H4 (cell line): ENCODE measurements at regions not wholly inside any gene's neighbourhood (a gene's known extent, or its start where the extent isn't known, plus 50 kb on each side); places are given as distances from the start of the nearest gene placed in this dataset.
"Not testable (repeated sequence)": the region's sequence is repeated elsewhere in the genome, so short reads cannot be mapped to it uniquely, and the experiment has no call there.

Experiments
- DNase-seq: peaks from one replicate; pipeline ENCODE4 v3.0.0-alpha.2; 2015; ENCODE audit warnings: low spot score

GRCh38 chr13:62544928-62545327 lies 1129.3 kb upstream of the PCDH20 start:
- DNase-seq, result no peak

GRCh38 chr13:62537593-62537992 lies 1121.9 kb upstream of the PCDH20 start:
- DNase-seq, result no peak

- no peak for DNase-seq
These were observed 1110.0 kb upstream of the PCDH20 start for GRCh38 chr13:62525652-62526051.

GRCh38 chr13:62524498-62524897 lies 1108.8 kb upstream of the PCDH20 start:
- DNase-seq, result no peak

GRCh38 chr13:62524061-62524460 lies 1108.4 kb upstream of the PCDH20 start:
- no peak for DNase-seq

DNA sequence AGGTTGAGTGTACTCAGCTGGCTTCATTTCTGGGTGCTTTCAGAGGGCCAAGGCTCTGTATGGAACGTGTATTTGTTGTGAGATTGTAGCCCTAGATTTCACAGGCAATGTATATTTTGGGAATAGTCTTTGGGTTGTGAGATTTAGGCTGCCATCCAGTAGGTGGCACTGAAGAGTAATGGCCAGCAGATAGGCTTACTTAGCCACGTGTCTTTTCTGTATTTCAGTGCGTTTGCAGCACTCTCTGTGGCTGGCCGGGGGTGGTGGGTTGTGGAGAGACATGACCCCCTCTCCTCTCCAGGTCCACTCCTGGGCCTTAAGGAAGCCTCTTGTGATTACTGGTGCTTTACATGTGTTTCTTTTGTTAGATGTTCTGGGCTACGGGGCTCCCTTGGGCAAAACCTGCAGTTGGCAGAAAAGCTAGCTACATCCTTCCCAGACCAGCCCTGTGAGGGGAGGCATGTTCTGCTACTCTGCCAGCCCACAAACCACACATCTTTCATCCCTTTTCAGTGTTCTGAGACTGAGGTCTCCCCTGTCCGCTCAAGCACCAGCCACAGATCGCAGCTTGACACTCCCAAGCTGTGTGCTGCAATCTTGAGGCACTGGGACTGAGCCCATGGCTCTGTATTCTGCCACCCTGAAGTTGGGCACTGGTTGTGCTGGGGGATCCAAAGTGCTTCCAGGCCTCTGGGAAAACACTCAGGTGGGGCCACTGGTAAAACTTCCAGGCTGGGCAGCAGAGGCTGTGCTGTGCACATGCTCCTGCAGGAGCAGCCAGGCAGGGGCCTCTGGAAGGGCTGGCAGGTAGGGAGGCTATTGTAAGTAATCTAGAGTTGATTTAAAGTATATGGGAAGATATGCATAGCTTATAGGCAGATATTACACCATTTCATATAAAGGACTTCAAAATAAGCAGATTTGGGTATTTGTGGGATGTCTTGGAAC lies 1096.8 kb upstream of the PCDH20 start:
- peak; percentile 28 for DNase-seq

DNA sequence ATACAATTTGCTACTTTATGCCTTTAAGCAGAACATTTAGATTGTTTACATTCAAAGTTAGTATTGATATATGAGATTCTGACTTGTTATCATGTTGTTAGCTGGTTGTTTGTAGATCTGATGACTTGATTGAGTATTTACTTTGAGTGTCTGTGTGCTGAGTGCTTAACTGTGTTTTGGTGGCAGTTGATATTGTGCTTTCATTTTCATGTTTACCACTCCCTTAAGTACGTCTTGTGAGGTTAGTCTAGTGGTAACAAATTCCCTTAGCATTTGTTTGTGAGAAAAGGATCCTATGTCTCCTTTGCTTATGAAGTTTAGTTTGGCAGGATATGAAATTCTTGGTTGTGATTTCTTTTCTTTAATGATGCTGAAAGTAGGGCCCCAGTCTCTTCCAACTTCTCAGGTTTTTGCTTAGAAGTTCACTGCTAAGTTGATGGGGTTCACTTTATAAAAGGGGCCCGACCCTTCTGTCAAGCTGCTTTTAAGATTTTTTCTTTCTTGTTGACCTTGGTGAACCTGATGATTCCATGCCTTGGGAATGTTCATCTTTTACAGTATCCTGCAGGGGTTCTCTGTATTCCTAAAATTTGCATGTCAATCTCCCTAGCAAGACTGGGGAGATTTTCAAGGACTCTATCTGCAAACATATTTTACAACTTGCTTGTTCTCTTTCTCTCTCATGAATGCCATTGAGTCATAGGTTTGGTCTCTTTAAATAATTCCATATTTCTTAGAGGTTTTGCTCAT lies 1095.4 kb upstream of the PCDH20 start:
- DNase-seq, result no peak

- no peak for DNase-seq
These were observed 1086.9 kb upstream of the PCDH20 start for GRCh38 chr13:62502588-62502987.

GRCh38 chr13:62489731-62490130 lies 1074.1 kb upstream of the PCDH20 start:
- no peak for DNase-seq

DNA sequence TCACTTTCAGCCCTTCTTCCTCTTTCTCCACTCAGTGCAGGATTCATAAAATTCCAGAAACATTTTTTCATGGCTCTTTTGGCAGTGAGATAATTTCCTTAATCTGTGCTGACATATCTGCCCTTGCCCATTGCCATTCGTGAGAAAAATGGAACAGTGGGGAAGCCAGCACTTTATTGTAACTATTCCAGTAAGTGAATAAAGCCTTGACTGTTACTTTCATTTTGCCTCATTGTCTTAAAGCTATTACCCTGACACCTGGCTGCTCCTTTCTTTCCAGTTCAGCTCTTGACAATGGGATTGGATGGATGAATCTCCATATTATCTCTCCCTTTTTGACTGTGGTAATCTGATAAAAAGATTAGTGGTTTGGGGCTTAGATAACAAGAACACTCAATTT lies 1068.1 kb upstream of the PCDH20 start:
- DNase-seq, result no peak

DNA sequence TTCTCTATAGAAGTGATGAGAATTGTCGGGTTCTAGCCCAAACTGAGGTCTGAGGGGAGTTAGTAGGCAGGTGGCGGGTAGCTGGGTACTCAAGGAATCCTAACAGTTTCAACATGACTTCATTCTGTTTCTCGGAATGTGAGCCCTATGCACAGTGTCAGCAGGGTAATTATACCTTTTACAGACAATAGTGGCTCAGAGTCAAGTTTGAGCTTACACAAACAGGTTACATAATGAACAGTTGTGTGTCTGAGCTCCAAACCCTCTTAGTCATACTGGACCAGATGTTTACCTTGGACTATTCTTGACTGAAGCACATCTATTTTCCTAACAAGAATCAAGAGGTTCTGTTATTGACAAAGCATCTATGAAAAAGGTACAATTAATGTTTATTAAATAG lies 1066.7 kb upstream of the PCDH20 start:
- DNase-seq, result peak; percentile 4

GRCh38 chr13:62473944-62474237 lies 1058.2 kb upstream of the PCDH20 start:
- no peak for DNase-seq

- DNase-seq, result no peak
These were observed 1057.7 kb upstream of the PCDH20 start for GRCh38 chr13:62473190-62473943.

- no peak for DNase-seq
These were observed 1038.1 kb upstream of the PCDH20 start for GRCh38 chr13:62453761-62454160.

DNA sequence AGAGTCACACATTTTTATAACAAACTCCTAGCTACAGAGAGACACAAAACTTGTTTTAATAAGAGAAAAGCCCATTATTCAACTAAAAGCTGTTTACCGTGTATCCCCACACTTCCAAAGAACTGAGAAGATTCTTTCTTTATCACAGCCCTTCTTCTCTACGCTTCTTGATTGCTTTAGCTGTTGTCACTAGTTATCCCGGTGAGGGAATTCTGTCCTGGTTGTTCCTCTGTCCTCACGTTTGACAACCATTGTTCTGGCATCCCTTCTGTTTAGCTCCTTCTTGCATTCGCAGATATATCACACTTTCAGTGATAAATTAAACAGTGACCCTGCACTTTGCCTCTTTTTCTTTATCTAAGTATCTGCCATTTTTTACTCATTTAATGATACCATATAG lies 1035.1 kb upstream of the PCDH20 start:
- DNase-seq, result no peak

DNA sequence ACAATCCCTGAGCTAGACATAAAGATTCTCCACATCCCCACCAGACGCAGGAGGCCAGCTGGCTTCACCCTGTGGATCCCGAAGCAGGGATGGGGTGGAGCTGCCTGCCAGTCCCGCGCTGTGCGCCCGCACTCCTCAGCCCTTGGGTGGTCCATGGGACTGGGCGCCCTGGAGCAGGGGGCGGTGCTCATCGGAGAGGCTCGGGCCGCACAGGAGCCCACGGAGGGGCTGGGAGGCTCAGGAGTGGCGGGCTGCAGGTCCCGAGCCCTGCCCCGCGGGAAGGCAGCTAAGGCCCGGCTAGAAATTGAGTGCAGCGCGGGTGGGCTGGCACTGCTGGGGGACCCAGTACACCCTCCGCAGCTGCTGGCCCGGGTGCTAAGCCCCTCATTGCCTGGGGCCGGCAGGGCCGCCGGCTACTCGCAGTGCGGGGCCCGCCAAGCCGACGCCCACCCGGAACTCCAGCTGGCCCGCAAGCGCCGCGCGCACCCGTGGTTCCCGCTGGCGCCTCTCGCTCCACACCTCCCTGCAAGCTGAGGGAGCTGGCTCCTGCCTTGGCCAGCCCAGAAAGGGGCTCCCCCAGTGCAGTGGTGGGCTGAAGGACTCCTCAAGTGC lies 1032.2 kb upstream of the PCDH20 start:
- DNase-seq, result not testable (repeated sequence)

GRCh38 chr13:62444805-62445204 lies 1029.2 kb upstream of the PCDH20 start:
- no peak for DNase-seq

GRCh38 chr13:62434081-62434480 lies 1018.4 kb upstream of the PCDH20 start:
- DNase-seq, result no peak

GRCh38 chr13:62433660-62434059 lies 1018.0 kb upstream of the PCDH20 start:
- DNase-seq, result no peak

DNA sequence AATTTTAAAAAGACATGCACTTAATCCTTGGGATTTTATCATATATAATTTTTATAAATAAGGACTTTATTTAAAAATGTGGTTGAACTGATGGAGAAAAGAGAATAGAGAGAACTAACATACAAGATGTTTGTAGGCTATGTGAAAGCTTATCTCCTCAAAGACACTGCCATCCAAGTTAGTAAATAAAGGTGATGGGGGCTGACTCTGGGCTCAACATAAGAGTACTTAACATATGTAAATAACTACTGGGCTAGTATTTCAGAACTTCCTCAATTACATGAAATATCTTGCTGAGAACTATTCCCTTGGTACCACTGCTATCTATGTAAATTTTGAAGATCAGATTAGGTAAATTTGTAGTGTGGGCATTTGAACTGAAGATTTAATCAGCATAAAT lies 1017.3 kb upstream of the PCDH20 start:
- DNase-seq, result no peak

GRCh38 chr13:62432295-62432694 lies 1016.6 kb upstream of the PCDH20 start:
- DNase-seq, result no peak

DNA sequence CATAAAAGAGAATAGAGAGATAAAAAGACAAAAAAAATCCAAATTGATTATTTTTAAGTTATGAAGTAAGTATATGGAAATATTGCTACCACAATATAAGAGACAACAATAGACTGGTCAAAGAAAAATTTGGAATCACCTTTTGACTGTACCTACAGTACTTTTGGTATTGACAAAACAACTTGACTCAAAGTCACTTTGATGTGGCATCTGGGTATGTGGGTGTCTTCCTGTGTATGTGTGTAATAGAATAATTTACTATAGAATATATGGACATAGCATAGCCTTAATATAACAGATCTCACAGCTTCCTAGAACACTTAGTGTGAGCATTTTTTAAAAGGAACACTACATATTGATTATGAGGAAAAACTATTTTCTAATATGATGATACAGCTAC lies 1016.2 kb upstream of the PCDH20 start:
- no peak for DNase-seq
